Lung (tissue), 11 donors: ENCODE measurements at regions not wholly inside any gene's neighbourhood (a gene's known extent, or its start where the extent isn't known, plus 50 kb on each side); places are given as distances from the start of the nearest gene placed in this dataset.

Experiments
- ATAC-seq: fragments of 200-7000 bp; cut with Tn5 transposase; one replicate; pipeline ENCODE4 v1.9.1; 2020; ENCODE audit warnings: moderate number of reproducible peaks; ENCODE audit not compliant: insufficient read depth, low FRiP score
- DNase-seq, 3 donors: peaks; one replicate each; pipeline ENCODE4 v3.0.0-alpha.2; 2013 to 2017
- H3K27ac ChIP-seq, 2 donors: one replicate each; pipeline ENCODE4 v1.5.1; 2013; ENCODE audit warnings: mild to moderate bottlenecking in 2 of 2, moderate library complexity in 2 of 2, control low read depth in 1 of 2, inconsistent platforms in 1 of 2, low read depth in 1 of 2, low read length in 1 of 2
- H3K27me3 ChIP-seq, 3 donors: one replicate each; pipeline ENCODE4 v1.5.1; 2013; ENCODE audit warnings: low read length in 2 of 3; ENCODE audit not compliant: control insufficient read depth in 3 of 3, insufficient read depth in 3 of 3
- H3K36me3 ChIP-seq, 4 donors: one replicate each; pipeline ENCODE4 v1.5.1; 2013; ENCODE audit warnings: low read length in 4 of 4, mild to moderate bottlenecking in 1 of 4, moderate library complexity in 1 of 4; ENCODE audit not compliant: control insufficient read depth in 4 of 4, insufficient read depth in 4 of 4
- H3K4me1 ChIP-seq, 5 donors: one replicate each; pipeline ENCODE4 v1.5.1; 2013; ENCODE audit warnings: low read length in 5 of 5, mild to moderate bottlenecking in 2 of 5, moderate library complexity in 1 of 5; ENCODE audit not compliant: control insufficient read depth in 5 of 5, insufficient read depth in 5 of 5
- H3K4me3 ChIP-seq: one replicate; pipeline ENCODE4 v1.5.1; 2013; ENCODE audit warnings: mild to moderate bottlenecking, control low read depth, moderate library complexity
- H3K9ac ChIP-seq, 2 donors: one replicate each; pipeline ENCODE4 v1.5.1; 2013; ENCODE audit warnings: low read length in 2 of 2, control low read depth in 1 of 2; ENCODE audit not compliant: insufficient read depth in 1 of 2
- H3K9me3 ChIP-seq, 4 donors: one replicate each; pipeline ENCODE4 v1.5.1; 2013; ENCODE audit warnings: low read length in 3 of 4, mild to moderate bottlenecking in 1 of 4, moderate library complexity in 1 of 4; ENCODE audit not compliant: control insufficient read depth in 4 of 4, insufficient read depth in 3 of 4
- WGBS, 2 donors: extraction: QIAGEN DNeasy Blood & Tissue Kit; methylation state at CpG; one replicate each; pipeline ENCODE4 v1.1.7; 2013; 5-methylcytosine and 5-hydroxymethylcytosine counted together
- TF ChIP-seq, protein P1 (sequence below): IDR thresholded peaks from 2 replicates; pipeline ENCODE4 v1.5.1; 2012; ENCODE audit warnings: mild to moderate bottlenecking; ENCODE audit errors: control extremely low read depth, extremely low read depth
- donor health status: control.
- donor health status: control.
- donor health status: Bipolar disorder and iron deficiency.
- donor health status: healthy.
- donor health status: DM: yes; HTN: yes; CAD: no.

DNA sequence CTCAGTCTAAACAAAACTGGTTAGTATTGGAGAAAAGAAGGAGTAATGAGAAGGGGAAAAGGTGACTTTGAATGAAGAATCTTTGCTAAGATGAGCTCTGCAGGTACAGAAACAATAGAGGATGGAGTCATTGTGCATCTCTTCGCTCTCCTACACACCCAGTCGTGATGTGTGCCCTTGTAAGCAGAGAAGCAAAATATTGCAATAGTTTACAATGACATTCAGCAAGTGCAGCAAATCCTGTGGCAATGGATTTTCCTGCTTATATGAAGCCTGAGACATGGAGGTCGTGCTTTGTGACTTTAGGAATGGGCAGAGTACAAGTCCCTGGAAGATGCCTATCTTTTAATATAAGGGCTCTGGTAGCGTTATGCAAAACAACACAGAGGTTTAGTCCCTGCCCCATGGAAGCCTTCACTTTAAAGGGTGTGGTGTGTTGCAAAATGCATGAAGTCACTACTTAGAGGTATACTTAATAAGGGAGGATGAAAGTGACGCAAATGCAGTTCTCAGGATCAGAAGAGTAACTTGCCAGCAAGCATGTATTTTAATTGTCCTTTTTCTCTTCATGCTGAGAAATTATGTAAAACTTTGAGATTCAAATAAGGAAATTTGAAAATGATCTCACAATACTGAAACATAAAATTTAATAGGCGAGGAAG lies 88.0 kb upstream of the IVNS1ABP start:
- no peak for DNase-seq
- Histone ChIP-seq H3K36me3 (no peaks in the 10 kb centered on the region), H3K4me3 (no peak overlapping the region), H3K9ac (no peak overlapping the region), H3K27ac (no peak overlapping the region), H3K9me3 (no peaks in the 10 kb centered on the region), H3K4me1 (peaks cover 0 to 2% (median 0%) of the 10 kb centered on the region in 5 donors), H3K27me3 (no peaks in the 10 kb centered on the region)
- TF ChIP-seq, protein P1, sequence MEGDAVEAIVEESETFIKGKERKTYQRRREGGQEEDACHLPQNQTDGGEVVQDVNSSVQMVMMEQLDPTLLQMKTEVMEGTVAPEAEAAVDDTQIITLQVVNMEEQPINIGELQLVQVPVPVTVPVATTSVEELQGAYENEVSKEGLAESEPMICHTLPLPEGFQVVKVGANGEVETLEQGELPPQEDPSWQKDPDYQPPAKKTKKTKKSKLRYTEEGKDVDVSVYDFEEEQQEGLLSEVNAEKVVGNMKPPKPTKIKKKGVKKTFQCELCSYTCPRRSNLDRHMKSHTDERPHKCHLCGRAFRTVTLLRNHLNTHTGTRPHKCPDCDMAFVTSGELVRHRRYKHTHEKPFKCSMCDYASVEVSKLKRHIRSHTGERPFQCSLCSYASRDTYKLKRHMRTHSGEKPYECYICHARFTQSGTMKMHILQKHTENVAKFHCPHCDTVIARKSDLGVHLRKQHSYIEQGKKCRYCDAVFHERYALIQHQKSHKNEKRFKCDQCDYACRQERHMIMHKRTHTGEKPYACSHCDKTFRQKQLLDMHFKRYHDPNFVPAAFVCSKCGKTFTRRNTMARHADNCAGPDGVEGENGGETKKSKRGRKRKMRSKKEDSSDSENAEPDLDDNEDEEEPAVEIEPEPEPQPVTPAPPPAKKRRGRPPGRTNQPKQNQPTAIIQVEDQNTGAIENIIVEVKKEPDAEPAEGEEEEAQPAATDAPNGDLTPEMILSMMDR, result no peak
- 84 to 88% methylated on average over 6 of the region's 6 CpGs for WGBS, 2 donors
- no peak for ATAC-seq

DNA sequence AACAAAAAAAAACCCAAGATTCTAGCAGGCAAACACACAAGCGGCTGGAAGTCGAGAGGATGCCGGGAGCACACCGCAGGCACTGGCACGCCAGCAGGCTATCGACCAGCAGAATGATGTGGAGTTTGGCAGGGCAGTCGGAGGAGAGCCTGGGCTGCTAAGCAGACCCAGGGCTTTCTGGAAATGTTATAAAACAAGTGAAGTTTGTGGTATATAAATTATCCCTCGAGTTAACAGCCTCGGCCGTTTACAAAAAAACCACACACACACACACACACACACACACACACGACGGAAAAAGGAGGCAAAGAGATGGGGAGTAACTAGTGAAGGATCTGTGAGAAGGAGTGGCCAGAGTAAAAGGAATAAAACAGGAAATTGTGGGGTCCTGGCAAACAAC lies 87.2 kb upstream of the IVNS1ABP start:
- TF ChIP-seq, protein P1, result no peak
- 56 to 63% methylated on average over 12 of the region's 12 CpGs for WGBS, 2 donors
- Histone ChIP-seq H3K9ac (no peak overlapping the region), H3K36me3 (no peaks in the 10 kb centered on the region), H3K27me3 (no peaks in the 10 kb centered on the region), H3K4me1 (peaks cover 0 to 2% (median 0%) of the 10 kb centered on the region in 5 donors), H3K9me3 (no peaks in the 10 kb centered on the region), H3K4me3 (no peak overlapping the region), H3K27ac (no peak overlapping the region)
- ATAC-seq (no peak), DNase-seq (peak in 2 of 3 donors; percentile 9 to 28)

GRCh38 chr1:185402930-185403329 lies 85.9 kb upstream of the IVNS1ABP start:
- Histone ChIP-seq H3K27ac (no peak overlapping the region), H3K9ac (no peak overlapping the region), H3K36me3 (no peaks in the 10 kb centered on the region), H3K27me3 (no peaks in the 10 kb centered on the region), H3K9me3 (no peaks in the 10 kb centered on the region), H3K4me3 (no peak overlapping the region), H3K4me1 (peaks cover 0 to 2% (median 0%) of the 10 kb centered on the region in 5 donors)
- DNase-seq, result no peak
- ATAC-seq, result no peak
- TF ChIP-seq, protein P1, result no peak
- 82 to 92% methylated on average over 3 of the region's 3 CpGs for whole genome bisulfite sequencing, 2 donors

DNA sequence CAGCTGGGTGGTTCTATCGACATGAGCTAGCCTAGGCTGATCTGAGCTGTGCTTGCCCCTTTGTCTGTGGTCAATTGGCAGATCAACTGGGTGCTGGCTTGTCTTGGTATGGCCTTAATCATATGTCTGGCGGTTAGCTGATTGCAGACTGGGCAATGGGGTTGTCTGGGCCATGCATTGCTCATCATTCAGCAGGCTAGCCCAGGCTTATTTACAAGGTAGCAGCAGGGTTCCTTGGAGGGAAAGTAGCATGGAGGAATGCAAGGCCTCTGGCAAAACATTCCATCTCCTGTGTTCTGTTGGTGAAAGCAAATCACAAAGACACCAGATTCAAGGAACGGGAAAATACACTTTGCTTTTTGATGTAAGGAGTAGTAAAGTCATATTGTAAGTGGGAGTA lies 84.0 kb upstream of the IVNS1ABP start:
- Histone ChIP-seq H3K4me1 (peaks cover 0 to 2% (median 0%) of the 10 kb centered on the region in 5 donors), H3K4me3 (no peak overlapping the region), H3K36me3 (no peaks in the 10 kb centered on the region), H3K9ac (no peak overlapping the region), H3K27ac (no peak overlapping the region), H3K9me3 (no peaks in the 10 kb centered on the region), H3K27me3 (no peaks in the 10 kb centered on the region)
- DNase-seq, result no peak
- TF ChIP-seq, protein P1, result no peak
- 95 to 98% methylated on average over 3 of the region's 3 CpGs for WGBS, 2 donors
- ATAC-seq, result no peak
